Kidney (tissue), 13 donors: ENCODE measurements at regions not wholly inside any gene's neighbourhood (a gene's known extent, or its start where the extent isn't known, plus 50 kb on each side); places are given as distances from the start of the nearest gene placed in this dataset.

Experiments used
- DNase-seq, 5 donors: peaks; one replicate each; pipeline ENCODE4 v3.0.0-alpha.2; 2013 to 2020
- FAIRE-seq: peaks from 2 replicates; lab custom pipeline; 2012; peaks lifted over from hg19 to GRCh38; lab: Jason Lieb, UNC
- H3K27ac ChIP-seq, 2 donors: one replicate each; pipeline ENCODE4 v1.7.0; 2013; ENCODE audit warnings: low read depth in 2 of 2, low read length in 2 of 2, inconsistent platforms in 1 of 2
- H3K27me3 ChIP-seq: one replicate; pipeline ENCODE4 v1.7.1; 2013; ENCODE audit warnings: low read length, inconsistent platforms; ENCODE audit not compliant: control insufficient read depth, insufficient read depth
- H3K36me3 ChIP-seq, 3 donors: one replicate each; pipeline versions ENCODE4 v1.7.0 to v1.7.1; 2013; ENCODE audit warnings: low read length in 3 of 3, control low read depth in 1 of 3, inconsistent platforms in 1 of 3; ENCODE audit not compliant: insufficient read depth in 3 of 3, control insufficient read depth in 2 of 3
- H3K4me1 ChIP-seq, 3 donors: one replicate each; pipeline versions ENCODE4 v1.7.0 to v1.7.1; 2013; ENCODE audit warnings: low read length in 3 of 3, inconsistent platforms in 1 of 3, low read depth in 1 of 3; ENCODE audit not compliant: control insufficient read depth in 2 of 3, insufficient read depth in 2 of 3
- H3K4me3 ChIP-seq, 3 donors: one replicate each; pipeline versions ENCODE4 v1.7.0 to v1.8.1; 2013; ENCODE audit warnings: low read length in 3 of 3, control low read depth in 1 of 3, inconsistent platforms in 1 of 3
- H3K9ac ChIP-seq, 3 donors: one replicate each; pipeline versions ENCODE4 v1.7.0 to v1.7.1; 2013; ENCODE audit warnings: low read length in 3 of 3, control low read depth in 1 of 3, inconsistent platforms in 1 of 3
- H3K9me3 ChIP-seq, 3 donors: one replicate each; pipeline versions ENCODE4 v1.7.0 to v1.7.1; 2013; ENCODE audit warnings: low read length in 3 of 3, control low read depth in 1 of 3, inconsistent platforms in 1 of 3; ENCODE audit not compliant: control insufficient read depth in 2 of 3, insufficient read depth in 1 of 3
- intact Hi-C: fragments of 100-400 bp; cut with DNase I; formaldehyde crosslinking; loops from one replicate; pipeline ENCODE4 v1.11.1; 2022
- TF ChIP-seq, protein P1 (sequence below): IDR thresholded peaks from 3 replicates; pipeline ENCODE4 v1.5.1; 2012; ENCODE audit warnings: mild to moderate bottlenecking, moderate library complexity, borderline replicate concordance; ENCODE audit not compliant: insufficient read depth; ENCODE audit errors: extremely low read depth
- donor health status: control.
- donor health status: control.
- donor health status: control.
- donor health status: control.
- donor health status: control.
- donor health status: DM: yes; HTN: yes; CAD: no.
- donor health status: Normal renal cell carcinoma (clear cell type).

- H3K27me3 ChIP-seq: no peaks in the 10 kb centered on the region
- no peaks in the 10 kb centered on the region for H3K4me1 ChIP-seq
- FAIRE-seq (no peak), DNase-seq (no peak)
- no peak overlapping the region for H3K9ac ChIP-seq
- H3K4me3 ChIP-seq: no peak overlapping the region
- TF ChIP-seq, protein P1, sequence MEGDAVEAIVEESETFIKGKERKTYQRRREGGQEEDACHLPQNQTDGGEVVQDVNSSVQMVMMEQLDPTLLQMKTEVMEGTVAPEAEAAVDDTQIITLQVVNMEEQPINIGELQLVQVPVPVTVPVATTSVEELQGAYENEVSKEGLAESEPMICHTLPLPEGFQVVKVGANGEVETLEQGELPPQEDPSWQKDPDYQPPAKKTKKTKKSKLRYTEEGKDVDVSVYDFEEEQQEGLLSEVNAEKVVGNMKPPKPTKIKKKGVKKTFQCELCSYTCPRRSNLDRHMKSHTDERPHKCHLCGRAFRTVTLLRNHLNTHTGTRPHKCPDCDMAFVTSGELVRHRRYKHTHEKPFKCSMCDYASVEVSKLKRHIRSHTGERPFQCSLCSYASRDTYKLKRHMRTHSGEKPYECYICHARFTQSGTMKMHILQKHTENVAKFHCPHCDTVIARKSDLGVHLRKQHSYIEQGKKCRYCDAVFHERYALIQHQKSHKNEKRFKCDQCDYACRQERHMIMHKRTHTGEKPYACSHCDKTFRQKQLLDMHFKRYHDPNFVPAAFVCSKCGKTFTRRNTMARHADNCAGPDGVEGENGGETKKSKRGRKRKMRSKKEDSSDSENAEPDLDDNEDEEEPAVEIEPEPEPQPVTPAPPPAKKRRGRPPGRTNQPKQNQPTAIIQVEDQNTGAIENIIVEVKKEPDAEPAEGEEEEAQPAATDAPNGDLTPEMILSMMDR: no peak
- intact Hi-C loops: no loop called here
- H3K27ac ChIP-seq: no peak overlapping the region
- H3K36me3 ChIP-seq: no peaks in the 10 kb centered on the region
- H3K9me3 ChIP-seq: no peaks in the 10 kb centered on the region
These were observed 197.4 kb downstream of the LTN1 start for GRCh38 chr21:28795251-28795650.

DNA sequence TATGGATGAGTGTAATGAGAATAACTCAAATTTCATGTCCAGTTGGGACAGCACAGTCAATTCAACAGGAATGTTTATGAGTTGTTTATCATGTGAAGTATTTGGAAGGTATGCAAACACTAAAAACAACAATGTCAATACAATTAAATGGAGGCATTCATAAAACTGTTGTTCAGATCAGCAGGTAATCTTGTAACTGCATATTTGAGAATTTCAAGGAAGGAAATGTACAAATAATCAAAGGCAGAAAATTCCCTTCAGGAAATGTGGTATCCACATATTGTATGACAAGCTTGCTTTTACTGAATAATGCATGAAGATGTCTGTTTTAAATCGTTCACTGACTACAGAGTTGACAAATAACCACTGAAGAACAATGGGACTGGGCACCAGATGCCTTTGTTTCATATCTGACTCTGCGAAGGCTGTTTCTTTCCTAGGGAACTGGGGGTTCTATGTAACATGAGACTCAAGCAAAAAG is 198.3 kb downstream of the LTN1 start:
- no peak overlapping the region for H3K4me3 ChIP-seq
- TF ChIP-seq, protein P1: no peak
- FAIRE-seq (no peak), DNase-seq (no peak)
- no peaks in the 10 kb centered on the region for H3K27me3 ChIP-seq
- intact Hi-C loops: no loop called here
- H3K27ac ChIP-seq: no peak overlapping the region
- no peaks in the 10 kb centered on the region for H3K4me1 ChIP-seq
- H3K9ac ChIP-seq: no peak overlapping the region
- H3K9me3 ChIP-seq: no peaks in the 10 kb centered on the region
- no peaks in the 10 kb centered on the region for H3K36me3 ChIP-seq

GRCh38 chr21:28793043-28793442 is 199.6 kb downstream of the LTN1 start:
- Histone ChIP-seq H3K4me1 (no peaks in the 10 kb centered on the region), H3K9me3 (no peaks in the 10 kb centered on the region), H3K4me3 (no peak overlapping the region), H3K36me3 (no peaks in the 10 kb centered on the region), H3K27ac (no peak overlapping the region), H3K9ac (no peak overlapping the region), H3K27me3 (no peaks in the 10 kb centered on the region)
- FAIRE-seq (no peak), DNase-seq (peak in 2 of 5 donors; percentile 33 to 61)
- TF ChIP-seq, protein P1: peak; percentile 34
- intact Hi-C loops: no loop called here
